WTC11 (cell line): ENCODE measurements at regions not wholly inside any gene's neighbourhood (a gene's known extent, or its start where the extent isn't known, plus 50 kb on each side); places are given as distances from the start of the nearest gene placed in this dataset.

ENCODE experiments used
- ATAC-seq: fragments of 200-7000 bp; cut with Tn5 transposase; 2 replicates; pipeline ENCODE4 v1.10.0; 2021; ENCODE audit warnings: mild to moderate bottlenecking, moderate library complexity
- CTCF ChIA-PET: fragments of 300-600 bp; sonication (Branson Sonifier 250); formaldehyde crosslinking; loops from one replicate; lab custom pipeline; 2021; ENCODE audit warnings: antibody characterized with exemption; lab: Charles Lee
- POLR2A ChIA-PET: fragments of 350-600 bp; sonication (Branson Sonifier 250); formaldehyde crosslinking; loops from one replicate; lab custom pipeline; 2021; ENCODE audit warnings: antibody characterized with exemption; lab: Charles Lee
- DNase-seq: peaks from one replicate; pipeline ENCODE4 v3.0.0; 2021; ENCODE audit warnings: low spot score
- H3K27ac Mint-ChIP-seq: 2 replicates; pipeline ENCODE4 v1.8.0; 2021; ENCODE audit warnings: mixed read lengths
- H3K27me3 Mint-ChIP-seq: 2 replicates; pipeline ENCODE4 v1.8.0; 2021; ENCODE audit warnings: low read depth, mild to moderate bottlenecking, moderate library complexity, mixed read lengths
- H3K36me3 Mint-ChIP-seq: 2 replicates; pipeline ENCODE4 v1.8.0; 2021; ENCODE audit warnings: mixed read lengths
- H3K4me1 Mint-ChIP-seq: 2 replicates; pipeline ENCODE4 v1.8.0; 2022; ENCODE audit warnings: mixed read lengths
- H3K4me3 Mint-ChIP-seq: 2 replicates; pipeline ENCODE4 v1.8.0; 2021; ENCODE audit warnings: mild to moderate bottlenecking, moderate library complexity, mixed read lengths
- H3K9me3 Mint-ChIP-seq: 2 replicates; pipeline ENCODE4 v1.8.0; 2021; ENCODE audit warnings: mixed read lengths
- ESRRA ChIP-seq: sonication (generic); formaldehyde crosslinking; IDR thresholded peaks from 2 replicates; pipeline ENCODE4 v1.8.1; 2022; ENCODE audit warnings: mild to moderate bottlenecking, missing genetic modification reagents, borderline replicate concordance
- FOXJ3 ChIP-seq: sonication (generic); formaldehyde crosslinking; IDR thresholded peaks from 2 replicates; pipeline ENCODE4 v1.9.0; 2021; ENCODE audit warnings: missing genetic modification reagents, mild to moderate bottlenecking, borderline replicate concordance
- GRHL2 ChIP-seq: fragments of 250-450 bp; sonication (Bioruptor Pico); IDR thresholded peaks from 2 replicates; pipeline ENCODE4 v1.8.0; 2022; ENCODE audit warnings: mild to moderate bottlenecking, moderate library complexity; ENCODE audit not compliant: insufficient replicate concordance, severe bottlenecking
- GTF2I ChIP-seq: fragments of 250-450 bp; sonication (Bioruptor Pico); conservative IDR thresholded peaks from 2 replicates; pipeline ENCODE4 v1.4.0; 2021; ENCODE audit warnings: mild to moderate bottlenecking
- JAZF1 ChIP-seq: fragments of 250-450 bp; sonication (Bioruptor Pico); IDR thresholded peaks from 2 replicates; pipeline ENCODE4 v1.9.0; 2021; ENCODE audit warnings: moderate library complexity, mild to moderate bottlenecking, inconsistent platforms
- NR3C1 ChIP-seq: sonication (generic); formaldehyde crosslinking; conservative IDR thresholded peaks from 2 replicates; pipeline ENCODE4 v1.8.1; 2023; ENCODE audit warnings: low read depth, mild to moderate bottlenecking, missing genetic modification reagents
- PRRX2 ChIP-seq: fragments of 250-450 bp; sonication (Bioruptor Pico); IDR thresholded peaks from 2 replicates; pipeline ENCODE4 v1.8.0; 2021; ENCODE audit warnings: mild to moderate bottlenecking
- SP1 ChIP-seq: sonication (generic); formaldehyde crosslinking; conservative IDR thresholded peaks from 2 replicates; pipeline ENCODE4 v1.8.1; 2022; ENCODE audit warnings: missing genetic modification reagents
- ZBTB21 ChIP-seq: sonication (generic); formaldehyde crosslinking; IDR thresholded peaks from 2 replicates; pipeline ENCODE4 v1.8.1; 2023; ENCODE audit warnings: mild to moderate bottlenecking, missing genetic modification reagents, borderline replicate concordance
- ZNF219 ChIP-seq: sonication (generic); formaldehyde crosslinking; IDR thresholded peaks from 2 replicates; pipeline ENCODE4 v1.8.0; 2023; ENCODE audit warnings: missing genetic modification reagents, mild to moderate bottlenecking, borderline replicate concordance
- ZNF232 ChIP-seq: sonication (generic); formaldehyde crosslinking; IDR thresholded peaks from 2 replicates; pipeline ENCODE4 v1.8.0; 2022; ENCODE audit warnings: mild to moderate bottlenecking, missing genetic modification reagents
- ZNF423 ChIP-seq: fragments of 250-450 bp; sonication (Bioruptor Pico); IDR thresholded peaks from 2 replicates; pipeline ENCODE4 v2.1.2; 2022; ENCODE audit warnings: mild to moderate bottlenecking, moderate library complexity
- TF ChIP-seq, protein P1 (sequence below): sonication (generic); formaldehyde crosslinking; IDR thresholded peaks from 2 replicates; pipeline ENCODE4 v1.8.1; 2022; ENCODE audit warnings: mild to moderate bottlenecking, moderate library complexity, missing genetic modification reagents
- TF ChIP-seq, protein P2 (sequence below): sonication (generic); formaldehyde crosslinking; conservative IDR thresholded peaks from 2 replicates; pipeline ENCODE4 v1.8.1; 2023; ENCODE audit warnings: mild to moderate bottlenecking, low read depth, missing genetic modification reagents, moderate library complexity
- TF ChIP-seq, protein P3 (sequence below): sonication (generic); formaldehyde crosslinking; IDR thresholded peaks from 2 replicates; pipeline ENCODE4 v1.8.1; 2023; ENCODE audit warnings: mild to moderate bottlenecking, missing genetic modification reagents, borderline replicate concordance
- TF ChIP-seq, protein P4 (sequence below): fragments of 250-450 bp; sonication (Bioruptor Pico); IDR thresholded peaks from 2 replicates; pipeline ENCODE4 v1.9.0; 2021; ENCODE audit warnings: mild to moderate bottlenecking, borderline replicate concordance

DNA sequence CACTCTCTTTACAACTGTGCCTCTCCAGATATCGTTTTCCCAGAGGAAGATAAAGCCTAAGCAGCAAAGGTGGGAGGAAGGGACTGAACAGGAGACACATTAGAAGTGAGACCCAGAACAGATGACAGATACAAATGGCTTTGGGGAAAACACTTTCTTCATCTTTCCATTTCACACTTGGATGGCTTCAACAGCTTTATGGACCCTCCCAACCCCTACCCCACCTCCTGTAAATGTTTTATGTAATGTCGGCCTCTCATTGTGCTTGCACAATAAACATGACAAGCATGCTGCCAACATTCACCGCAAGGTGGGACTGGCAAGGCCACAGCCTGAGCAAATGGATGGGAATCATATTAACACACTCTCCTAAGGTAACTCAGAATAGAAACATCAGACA lies 1088.6 kb downstream of the TUSC7 start:
- no peak for DNase-seq
- ChIA-PET CTCF (no interaction called here), POLR2A (no interaction called here)
- no peaks in the 10 kb centered on the region for H3K27me3 Mint-ChIP-seq
- ATAC-seq = no peak
- H3K36me3 Mint-ChIP-seq = no peaks in the 10 kb centered on the region
- H3K4me1 Mint-ChIP-seq = peaks cover 20% of the 10 kb centered on the region
- H3K27ac Mint-ChIP-seq = no peak overlapping the region
- H3K4me3 Mint-ChIP-seq = no peak overlapping the region
- H3K9me3 Mint-ChIP-seq = no peaks in the 10 kb centered on the region
- no peak for TF ChIP-seq FOXJ3 (CRISPR knock-in tag)
- no peak for TF ChIP-seq ZNF232 (CRISPR knock-in tag)
- no peak for TF ChIP-seq GRHL2 (CRISPR knock-in tag)
- TF ChIP-seq ZBTB21 (CRISPR knock-in tag) = no peak
- TF ChIP-seq, protein P1, sequence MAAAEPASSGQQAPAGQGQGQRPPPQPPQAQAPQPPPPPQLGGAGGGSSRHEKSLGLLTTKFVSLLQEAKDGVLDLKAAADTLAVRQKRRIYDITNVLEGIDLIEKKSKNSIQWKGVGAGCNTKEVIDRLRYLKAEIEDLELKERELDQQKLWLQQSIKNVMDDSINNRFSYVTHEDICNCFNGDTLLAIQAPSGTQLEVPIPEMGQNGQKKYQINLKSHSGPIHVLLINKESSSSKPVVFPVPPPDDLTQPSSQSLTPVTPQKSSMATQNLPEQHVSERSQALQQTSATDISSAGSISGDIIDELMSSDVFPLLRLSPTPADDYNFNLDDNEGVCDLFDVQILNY (CRISPR knock-in tag) = no peak
- TF ChIP-seq, protein P2, sequence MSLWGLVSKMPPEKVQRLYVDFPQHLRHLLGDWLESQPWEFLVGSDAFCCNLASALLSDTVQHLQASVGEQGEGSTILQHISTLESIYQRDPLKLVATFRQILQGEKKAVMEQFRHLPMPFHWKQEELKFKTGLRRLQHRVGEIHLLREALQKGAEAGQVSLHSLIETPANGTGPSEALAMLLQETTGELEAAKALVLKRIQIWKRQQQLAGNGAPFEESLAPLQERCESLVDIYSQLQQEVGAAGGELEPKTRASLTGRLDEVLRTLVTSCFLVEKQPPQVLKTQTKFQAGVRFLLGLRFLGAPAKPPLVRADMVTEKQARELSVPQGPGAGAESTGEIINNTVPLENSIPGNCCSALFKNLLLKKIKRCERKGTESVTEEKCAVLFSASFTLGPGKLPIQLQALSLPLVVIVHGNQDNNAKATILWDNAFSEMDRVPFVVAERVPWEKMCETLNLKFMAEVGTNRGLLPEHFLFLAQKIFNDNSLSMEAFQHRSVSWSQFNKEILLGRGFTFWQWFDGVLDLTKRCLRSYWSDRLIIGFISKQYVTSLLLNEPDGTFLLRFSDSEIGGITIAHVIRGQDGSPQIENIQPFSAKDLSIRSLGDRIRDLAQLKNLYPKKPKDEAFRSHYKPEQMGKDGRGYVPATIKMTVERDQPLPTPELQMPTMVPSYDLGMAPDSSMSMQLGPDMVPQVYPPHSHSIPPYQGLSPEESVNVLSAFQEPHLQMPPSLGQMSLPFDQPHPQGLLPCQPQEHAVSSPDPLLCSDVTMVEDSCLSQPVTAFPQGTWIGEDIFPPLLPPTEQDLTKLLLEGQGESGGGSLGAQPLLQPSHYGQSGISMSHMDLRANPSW (CRISPR knock-in tag) = no peak
- TF ChIP-seq ZNF423 (CRISPR knock-in tag) = no peak
- no peak for TF ChIP-seq NR3C1 (CRISPR knock-in tag)
- TF ChIP-seq GTF2I (CRISPR knock-in tag) = no peak
- no peak for TF ChIP-seq ESRRA (CRISPR knock-in tag)
- TF ChIP-seq JAZF1 (CRISPR knock-in tag) = no peak

DNA sequence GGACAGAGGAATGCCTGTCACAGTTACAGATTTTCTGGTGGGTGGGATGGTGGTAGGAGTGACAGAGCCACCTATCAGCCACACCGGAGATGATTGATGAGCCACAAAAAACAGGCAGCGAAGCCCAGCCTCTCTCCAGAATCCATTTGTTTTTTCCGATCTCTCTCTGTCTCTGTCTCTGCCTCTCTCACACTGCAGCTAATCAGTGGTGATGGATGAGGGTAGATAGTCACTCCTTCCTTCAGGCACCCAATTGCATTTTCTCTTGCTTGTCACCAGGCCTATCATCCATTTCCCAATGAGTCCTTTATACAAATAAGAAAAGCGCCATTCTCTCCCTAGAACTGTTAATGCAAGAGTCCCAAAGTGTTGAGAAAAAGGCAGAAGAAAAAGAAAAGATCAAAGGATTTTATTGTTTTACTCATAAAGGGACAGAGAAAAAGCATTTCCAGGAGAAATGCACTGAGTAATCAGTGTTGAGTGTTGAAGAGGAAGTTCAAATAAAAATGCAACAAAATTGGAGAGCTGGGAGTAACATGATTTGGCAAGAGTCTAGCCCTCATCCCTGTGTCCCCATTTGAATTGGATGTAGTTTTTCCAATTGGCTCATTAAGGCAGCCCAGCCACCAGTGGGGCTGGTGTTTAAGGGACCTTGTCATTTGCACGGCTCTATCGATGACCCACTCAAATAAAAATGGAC lies 1089.3 kb downstream of the TUSC7 start:
- peaks cover 18% of the 10 kb centered on the region for H3K4me1 Mint-ChIP-seq
- CTCF ChIA-PET = no interaction called here
- TF ChIP-seq, protein P1 (CRISPR knock-in tag) = no peak
- TF ChIP-seq ZNF219 (CRISPR knock-in tag) = no peak
- no peaks in the 10 kb centered on the region for H3K9me3 Mint-ChIP-seq
- no peaks in the 10 kb centered on the region for H3K27me3 Mint-ChIP-seq
- POLR2A ChIA-PET = no interaction called here
- no peaks in the 10 kb centered on the region for H3K36me3 Mint-ChIP-seq
- H3K4me3 Mint-ChIP-seq = no peak overlapping the region
- DNase-seq = no peak
- ATAC-seq = no peak
- 0 out of 2 replicates have a peak overlapping the region, but pooled peaks have one; percentile 36 for H3K27ac Mint-ChIP-seq

DNA sequence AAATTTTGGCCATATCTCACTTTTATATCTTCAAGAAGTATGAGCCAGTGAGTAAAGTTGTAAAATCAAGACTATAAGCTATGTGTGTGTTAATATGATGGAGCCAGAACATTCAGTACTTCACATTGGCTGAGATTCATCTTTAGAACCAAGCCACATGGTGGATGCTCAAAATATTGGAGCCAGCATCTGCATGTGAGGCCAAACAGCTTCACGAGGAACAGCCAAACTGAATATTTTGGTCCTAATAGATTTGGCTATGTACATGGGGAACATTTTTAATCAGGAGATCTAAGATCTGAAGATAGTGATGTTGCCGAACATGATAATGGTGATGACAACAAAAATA lies 1089.8 kb downstream of the TUSC7 start:
- no peak for ATAC-seq
- Mint-ChIP-seq H3K4me1 (peaks cover 15% of the 10 kb centered on the region), H3K36me3 (no peaks in the 10 kb centered on the region), H3K27me3 (no peaks in the 10 kb centered on the region), H3K27ac (no peak overlapping the region), H3K4me3 (no peak overlapping the region), H3K9me3 (no peaks in the 10 kb centered on the region)
- DNase-seq = no peak
- CTCF ChIA-PET = no interaction called here
- POLR2A ChIA-PET = no interaction called here
- TF ChIP-seq, protein P3, sequence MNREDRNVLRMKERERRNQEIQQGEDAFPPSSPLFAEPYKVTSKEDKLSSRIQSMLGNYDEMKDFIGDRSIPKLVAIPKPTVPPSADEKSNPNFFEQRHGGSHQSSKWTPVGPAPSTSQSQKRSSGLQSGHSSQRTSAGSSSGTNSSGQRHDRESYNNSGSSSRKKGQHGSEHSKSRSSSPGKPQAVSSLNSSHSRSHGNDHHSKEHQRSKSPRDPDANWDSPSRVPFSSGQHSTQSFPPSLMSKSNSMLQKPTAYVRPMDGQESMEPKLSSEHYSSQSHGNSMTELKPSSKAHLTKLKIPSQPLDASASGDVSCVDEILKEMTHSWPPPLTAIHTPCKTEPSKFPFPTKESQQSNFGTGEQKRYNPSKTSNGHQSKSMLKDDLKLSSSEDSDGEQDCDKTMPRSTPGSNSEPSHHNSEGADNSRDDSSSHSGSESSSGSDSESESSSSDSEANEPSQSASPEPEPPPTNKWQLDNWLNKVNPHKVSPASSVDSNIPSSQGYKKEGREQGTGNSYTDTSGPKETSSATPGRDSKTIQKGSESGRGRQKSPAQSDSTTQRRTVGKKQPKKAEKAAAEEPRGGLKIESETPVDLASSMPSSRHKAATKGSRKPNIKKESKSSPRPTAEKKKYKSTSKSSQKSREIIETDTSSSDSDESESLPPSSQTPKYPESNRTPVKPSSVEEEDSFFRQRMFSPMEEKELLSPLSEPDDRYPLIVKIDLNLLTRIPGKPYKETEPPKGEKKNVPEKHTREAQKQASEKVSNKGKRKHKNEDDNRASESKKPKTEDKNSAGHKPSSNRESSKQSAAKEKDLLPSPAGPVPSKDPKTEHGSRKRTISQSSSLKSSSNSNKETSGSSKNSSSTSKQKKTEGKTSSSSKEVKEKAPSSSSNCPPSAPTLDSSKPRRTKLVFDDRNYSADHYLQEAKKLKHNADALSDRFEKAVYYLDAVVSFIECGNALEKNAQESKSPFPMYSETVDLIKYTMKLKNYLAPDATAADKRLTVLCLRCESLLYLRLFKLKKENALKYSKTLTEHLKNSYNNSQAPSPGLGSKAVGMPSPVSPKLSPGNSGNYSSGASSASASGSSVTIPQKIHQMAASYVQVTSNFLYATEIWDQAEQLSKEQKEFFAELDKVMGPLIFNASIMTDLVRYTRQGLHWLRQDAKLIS = no peak
- TF ChIP-seq, protein P4, sequence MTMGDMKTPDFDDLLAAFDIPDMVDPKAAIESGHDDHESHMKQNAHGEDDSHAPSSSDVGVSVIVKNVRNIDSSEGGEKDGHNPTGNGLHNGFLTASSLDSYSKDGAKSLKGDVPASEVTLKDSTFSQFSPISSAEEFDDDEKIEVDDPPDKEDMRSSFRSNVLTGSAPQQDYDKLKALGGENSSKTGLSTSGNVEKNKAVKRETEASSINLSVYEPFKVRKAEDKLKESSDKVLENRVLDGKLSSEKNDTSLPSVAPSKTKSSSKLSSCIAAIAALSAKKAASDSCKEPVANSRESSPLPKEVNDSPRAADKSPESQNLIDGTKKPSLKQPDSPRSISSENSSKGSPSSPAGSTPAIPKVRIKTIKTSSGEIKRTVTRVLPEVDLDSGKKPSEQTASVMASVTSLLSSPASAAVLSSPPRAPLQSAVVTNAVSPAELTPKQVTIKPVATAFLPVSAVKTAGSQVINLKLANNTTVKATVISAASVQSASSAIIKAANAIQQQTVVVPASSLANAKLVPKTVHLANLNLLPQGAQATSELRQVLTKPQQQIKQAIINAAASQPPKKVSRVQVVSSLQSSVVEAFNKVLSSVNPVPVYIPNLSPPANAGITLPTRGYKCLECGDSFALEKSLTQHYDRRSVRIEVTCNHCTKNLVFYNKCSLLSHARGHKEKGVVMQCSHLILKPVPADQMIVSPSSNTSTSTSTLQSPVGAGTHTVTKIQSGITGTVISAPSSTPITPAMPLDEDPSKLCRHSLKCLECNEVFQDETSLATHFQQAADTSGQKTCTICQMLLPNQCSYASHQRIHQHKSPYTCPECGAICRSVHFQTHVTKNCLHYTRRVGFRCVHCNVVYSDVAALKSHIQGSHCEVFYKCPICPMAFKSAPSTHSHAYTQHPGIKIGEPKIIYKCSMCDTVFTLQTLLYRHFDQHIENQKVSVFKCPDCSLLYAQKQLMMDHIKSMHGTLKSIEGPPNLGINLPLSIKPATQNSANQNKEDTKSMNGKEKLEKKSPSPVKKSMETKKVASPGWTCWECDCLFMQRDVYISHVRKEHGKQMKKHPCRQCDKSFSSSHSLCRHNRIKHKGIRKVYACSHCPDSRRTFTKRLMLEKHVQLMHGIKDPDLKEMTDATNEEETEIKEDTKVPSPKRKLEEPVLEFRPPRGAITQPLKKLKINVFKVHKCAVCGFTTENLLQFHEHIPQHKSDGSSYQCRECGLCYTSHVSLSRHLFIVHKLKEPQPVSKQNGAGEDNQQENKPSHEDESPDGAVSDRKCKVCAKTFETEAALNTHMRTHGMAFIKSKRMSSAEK (CRISPR knock-in tag) = no peak
- no peak for TF ChIP-seq FOXJ3 (CRISPR knock-in tag)
- no peak for TF ChIP-seq SP1 (CRISPR knock-in tag)
- no peak for TF ChIP-seq PRRX2 (CRISPR knock-in tag)
